HCT116 (cell line): ENCODE measurements at regions not wholly inside any gene's neighbourhood (a gene's known extent, or its start where the extent isn't known, plus 50 kb on each side); places are given as distances from the start of the nearest gene placed in this dataset.

ENCODE experiments used
- ATAC-seq: fragments of 200-7000 bp; cut with Tn5 transposase; 2 replicates; pipeline ENCODE4 v1.9.1; 2020; ENCODE audit warnings: mild to moderate bottlenecking, moderate library complexity
- BruUV-seq: library from RNA; stranded (reverse); fragments of 400-500 nt; replicated peaks from 2 replicates; lab custom pipeline; 2021; lab: Mats Ljungman, UMichigan
- CTCF ChIA-PET: fragments of 300-600 bp; sonication (Branson Sonifier 250); formaldehyde crosslinking; loops from one replicate; lab custom pipeline; 2021; ENCODE audit warnings: antibody characterized with exemption; lab: Charles Lee
- POLR2A ChIA-PET: fragments of 300-600, 350-600 bp; sonication (Branson Sonifier 250); formaldehyde crosslinking; loops from one replicate; lab custom pipeline; 2021; ENCODE audit warnings: antibody characterized with exemption; lab: Charles Lee
- RAD21 ChIA-PET, 2 experiments: fragments of 300-600 bp; sonication (Branson Sonifier 250); formaldehyde crosslinking; loops; one replicate each; lab custom pipeline; 2023; ENCODE audit warnings: low total read pairs in 2 of 2; ENCODE audit not compliant: uncharacterized antibody in 2 of 2, unreplicated experiment in 2 of 2, low non-redundant PET in 1 of 2; lab: Charles Lee
- DNase-seq: peaks from one replicate; pipeline ENCODE4 v3.0.0-alpha.2; 2010; ENCODE audit warnings: low read depth, low spot score
- H2AFZ ChIP-seq: fragments of 200-600 bp; shearing (Covaris generic), sonication (generic); 2 replicates; pipeline ENCODE4 v1.6.1; 2017; ENCODE audit warnings: low read depth, mixed run types, mixed read lengths, antibody characterized with exemption, low read length; ENCODE audit not compliant: poor library complexity, severe bottlenecking
- H3K27ac ChIP-seq: 2 replicates; pipeline ENCODE4 v1.5.1; 2012; ENCODE audit warnings: low read depth, low read length
- H3K27me3 ChIP-seq: fragments of 200-600 bp; sonication (generic); 2 replicates; pipeline ENCODE4 v1.6.1; 2016; ENCODE audit warnings: mixed run types, low read length, mixed read lengths; ENCODE audit not compliant: insufficient read depth
- H3K36me3 ChIP-seq, 2 experiments: fragments of 200-500 bp in 1 of 2; fragments of 200-600 bp in 1 of 2; sonication (Bioruptor generic) in 1 of 2; sonication (generic) in 1 of 2; 2 replicates each; pipeline versions ENCODE4 v1.5.1 to v1.6.1; 2014 to 2016; ENCODE audit warnings: low read length in 2 of 2, inconsistent platforms in 1 of 2, mixed read lengths in 1 of 2, mixed run types in 1 of 2; ENCODE audit not compliant: insufficient read depth in 2 of 2, control insufficient read depth in 1 of 2
- H3K4me1 ChIP-seq, 2 experiments: fragments of 200-600 bp in 1 of 2; sonication (generic) in 1 of 2; 2 replicates each; pipeline versions ENCODE4 v1.5.1 to v1.6.1; 2012 to 2017; ENCODE audit warnings: low read length in 2 of 2, inconsistent platforms in 1 of 2, mild to moderate bottlenecking in 1 of 2, mixed read lengths in 1 of 2, mixed run types in 1 of 2, moderate library complexity in 1 of 2; ENCODE audit not compliant: insufficient read depth in 2 of 2, control insufficient read depth in 1 of 2
- H3K4me2 ChIP-seq: fragments of 200-600 bp; sonication (generic); 2 replicates; pipeline ENCODE4 v1.6.1; 2017; ENCODE audit warnings: mixed run types, low read length, mixed read lengths
- H3K4me3 ChIP-seq, 2 experiments: fragments of 200-600 bp in 1 of 2; sonication (generic) in 1 of 2; replicated peaks in 1 of 2; 2 replicates each; pipeline ENCODE4 v1.5.1; 2011 to 2016; ENCODE audit warnings: low read length in 2 of 2, control low read depth in 1 of 2, low read depth in 1 of 2, mild to moderate bottlenecking in 1 of 2, mixed read lengths in 1 of 2, mixed run types in 1 of 2
- H3K79me2 ChIP-seq: fragments of 200-600 bp; sonication (generic); 2 replicates; pipeline ENCODE4 v1.6.1; 2017; ENCODE audit warnings: mild to moderate bottlenecking, mixed run types, low read length, moderate library complexity, mixed read lengths; ENCODE audit not compliant: insufficient read depth
- H3K9ac ChIP-seq: fragments of 200-600 bp; sonication (generic); 2 replicates; pipeline ENCODE4 v1.6.1; 2016; ENCODE audit warnings: low read length, mixed read lengths
- H3K9me2 ChIP-seq: fragments of 200-600 bp; sonication (generic), shearing (Covaris generic); 2 replicates; pipeline ENCODE4 v1.6.1; 2017; ENCODE audit warnings: mixed run types, mild to moderate bottlenecking, moderate library complexity; ENCODE audit not compliant: insufficient read depth
- H3K9me3 ChIP-seq, 2 experiments: fragments of 200-500 bp in 1 of 2; fragments of 200-600 bp in 1 of 2; sonication (Bioruptor generic) in 1 of 2; sonication (generic) in 1 of 2; 2 replicates each; pipeline ENCODE4 v1.6.1; 2014 to 2017; ENCODE audit warnings: low read length in 2 of 2, mixed read lengths in 2 of 2, inconsistent platforms in 1 of 2, low read depth in 1 of 2, mild to moderate bottlenecking in 1 of 2, mixed run types in 1 of 2, moderate library complexity in 1 of 2; ENCODE audit not compliant: control insufficient read depth in 1 of 2, insufficient read depth in 1 of 2
- H4K20me1 ChIP-seq: fragments of 200-600 bp; sonication (generic), shearing (Covaris generic); 2 replicates; pipeline ENCODE4 v1.6.1; 2017; ENCODE audit warnings: mixed run types, mild to moderate bottlenecking, moderate library complexity; ENCODE audit not compliant: insufficient read depth
- CBX3 ChIP-seq: IDR thresholded peaks from 2 replicates; pipeline ENCODE4 v1.6.1; 2012; ENCODE audit warnings: low read depth
- EGR1 ChIP-seq: IDR thresholded peaks from 2 replicates; pipeline ENCODE4 v1.6.1; 2012; ENCODE audit warnings: low read depth
- EZH2 ChIP-seq: fragments of 200-600 bp; sonication (generic); IDR thresholded peaks from 2 replicates; pipeline ENCODE4 v1.6.1; 2017; ENCODE audit warnings: antibody characterized with exemption, mixed run types
- POLR2AphosphoS5 ChIP-seq: IDR thresholded peaks from 2 replicates; pipeline ENCODE4 v1.6.1; 2011; ENCODE audit warnings: mild to moderate bottlenecking, low read depth, low read length, moderate library complexity
- SIN3A ChIP-seq: IDR thresholded peaks from 2 replicates; pipeline ENCODE4 v1.6.1; 2012; ENCODE audit warnings: low read depth
- SP1 ChIP-seq: IDR thresholded peaks from 2 replicates; pipeline ENCODE4 v1.6.1; 2012; ENCODE audit warnings: low read depth
- YY1 ChIP-seq: IDR thresholded peaks from 2 replicates; pipeline ENCODE4 v1.6.1; 2011; ENCODE audit warnings: low read length, low read depth, moderate library complexity, mild to moderate bottlenecking; ENCODE audit not compliant: insufficient replicate concordance; ENCODE audit errors: extremely low read depth
- ZFX ChIP-seq: fragments of 450-650 bp; IDR thresholded peaks from 2 replicates; pipeline ENCODE4 v1.6.1; 2017
- ZNF274 ChIP-seq: fragments of 200-500 bp; sonication (Bioruptor generic); IDR thresholded peaks from 2 replicates; pipeline ENCODE4 v1.6.1; 2014; ENCODE audit warnings: mild to moderate bottlenecking, low read depth, low read length, inconsistent platforms
- intact Hi-C: fragments of 100-400 bp; cut with micrococcal nuclease; formaldehyde crosslinking; loops from 2 replicates; pipeline ENCODE4 v1.10.0; 2022
- TF ChIP-seq, protein P1 (sequence below), 3 experiments: fragments of 200-600 bp in 1 of 3; sonication (generic) in 1 of 3; IDR thresholded peaks in 2 of 3; conservative IDR thresholded peaks in 1 of 3; 2 replicates each; pipeline ENCODE4 v1.5.1; 2012 to 2017; ENCODE audit warnings: low read depth in 2 of 3, low read length in 2 of 3, antibody characterized with exemption in 1 of 3, borderline replicate concordance in 1 of 3, control low read depth in 1 of 3, mild to moderate bottlenecking in 1 of 3, mixed read lengths in 1 of 3, mixed run types in 1 of 3, moderate library complexity in 1 of 3; ENCODE audit not compliant: insufficient read depth in 1 of 3
- TF ChIP-seq, protein P2 (sequence below): IDR thresholded peaks from 2 replicates; pipeline ENCODE4 v1.6.1; 2012
- TF ChIP-seq, protein P3 (sequence below): IDR thresholded peaks from 2 replicates; pipeline ENCODE4 v1.6.1; 2011; ENCODE audit warnings: mild to moderate bottlenecking, low read length, moderate library complexity; ENCODE audit not compliant: insufficient replicate concordance; ENCODE audit errors: extremely low read depth

DNA sequence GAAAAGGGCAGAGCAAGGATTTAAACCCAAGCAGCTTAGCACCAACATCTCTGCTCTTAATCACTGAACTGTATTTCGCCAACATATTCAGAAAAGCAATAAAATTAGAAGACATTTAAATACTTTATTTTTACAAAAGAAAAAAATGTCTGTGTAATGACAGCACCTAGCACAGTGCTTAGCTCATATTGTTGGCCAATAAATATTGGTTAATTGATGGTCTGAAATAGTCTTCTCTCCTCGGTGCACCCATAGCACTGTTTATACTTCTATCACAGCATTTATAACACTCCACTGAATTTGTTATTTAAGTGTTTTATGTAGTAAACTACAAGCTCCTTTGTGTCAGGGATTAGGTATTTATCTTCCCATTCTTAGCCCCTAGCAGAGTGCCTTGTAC lies 70.9 kb upstream of the PLPPR4 start (continued):
- TF ChIP-seq, protein P1, sequence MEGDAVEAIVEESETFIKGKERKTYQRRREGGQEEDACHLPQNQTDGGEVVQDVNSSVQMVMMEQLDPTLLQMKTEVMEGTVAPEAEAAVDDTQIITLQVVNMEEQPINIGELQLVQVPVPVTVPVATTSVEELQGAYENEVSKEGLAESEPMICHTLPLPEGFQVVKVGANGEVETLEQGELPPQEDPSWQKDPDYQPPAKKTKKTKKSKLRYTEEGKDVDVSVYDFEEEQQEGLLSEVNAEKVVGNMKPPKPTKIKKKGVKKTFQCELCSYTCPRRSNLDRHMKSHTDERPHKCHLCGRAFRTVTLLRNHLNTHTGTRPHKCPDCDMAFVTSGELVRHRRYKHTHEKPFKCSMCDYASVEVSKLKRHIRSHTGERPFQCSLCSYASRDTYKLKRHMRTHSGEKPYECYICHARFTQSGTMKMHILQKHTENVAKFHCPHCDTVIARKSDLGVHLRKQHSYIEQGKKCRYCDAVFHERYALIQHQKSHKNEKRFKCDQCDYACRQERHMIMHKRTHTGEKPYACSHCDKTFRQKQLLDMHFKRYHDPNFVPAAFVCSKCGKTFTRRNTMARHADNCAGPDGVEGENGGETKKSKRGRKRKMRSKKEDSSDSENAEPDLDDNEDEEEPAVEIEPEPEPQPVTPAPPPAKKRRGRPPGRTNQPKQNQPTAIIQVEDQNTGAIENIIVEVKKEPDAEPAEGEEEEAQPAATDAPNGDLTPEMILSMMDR (IDR thresholded peaks at IDR 0.05 in 2 of 3, conservative IDR thresholded peaks at IDR 0.05 in 1 of 3; ENCODE audit: borderline replicate concordance in 1 of 3, insufficient read depth in 1 of 3, low read depth in 2 of 3, low read length in 2 of 3) = no peak
- TF ChIP-seq, protein P2, sequence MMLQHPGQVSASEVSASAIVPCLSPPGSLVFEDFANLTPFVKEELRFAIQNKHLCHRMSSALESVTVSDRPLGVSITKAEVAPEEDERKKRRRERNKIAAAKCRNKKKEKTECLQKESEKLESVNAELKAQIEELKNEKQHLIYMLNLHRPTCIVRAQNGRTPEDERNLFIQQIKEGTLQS = no peak
- no peak for TF ChIP-seq ZFX

DNA sequence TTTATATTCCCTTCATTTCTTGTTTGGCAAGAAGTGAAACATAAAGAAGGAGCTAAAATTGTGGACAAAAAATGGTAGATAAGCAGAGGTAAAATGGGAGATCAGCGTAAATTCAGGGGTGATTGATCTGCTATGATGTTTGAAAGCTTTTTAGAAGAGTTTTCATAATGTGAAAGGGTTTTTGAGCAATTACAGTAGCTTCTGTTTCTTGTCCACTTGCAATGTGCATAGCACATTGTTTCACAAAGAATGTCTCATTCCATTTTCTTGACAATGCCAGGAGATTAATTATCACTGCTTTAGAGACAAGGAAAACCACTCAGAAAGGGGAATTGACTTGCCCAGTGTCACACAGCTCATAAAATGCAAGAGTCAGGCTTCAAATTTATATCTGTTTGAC lies 65.9 kb upstream of the PLPPR4 start:
- Histone ChIP-seq H3K79me2 (no peaks in the 10 kb centered on the region), H2AFZ (no peak overlapping the region), H3K9me3 (no peaks in the 10 kb centered on the region)
- CTCF ChIA-PET = interaction anchor here (0.7 kb wide), 1 partner anchor 18 kb away, joined by 4 read pairs; no protein-coding TSS in a partner anchor
- RAD21 ChIA-PET = interaction anchor here in 1 of 2 experiments (1.2 kb wide), 1 partner anchor 207 kb away, joined by 3 read pairs; no protein-coding TSS in a partner anchor
- no peak for ATAC-seq
- POLR2A ChIA-PET = no interaction called here
- TF ChIP-seq POLR2AphosphoS5 = no peak
- TF ChIP-seq, protein P1 (IDR thresholded peaks at IDR 0.05 in 2 of 3, conservative IDR thresholded peaks at IDR 0.05 in 1 of 3; ENCODE audit: borderline replicate concordance in 1 of 3, insufficient read depth in 1 of 3, low read depth in 2 of 3, low read length in 2 of 3) = no peak
- TF ChIP-seq, protein P3, sequence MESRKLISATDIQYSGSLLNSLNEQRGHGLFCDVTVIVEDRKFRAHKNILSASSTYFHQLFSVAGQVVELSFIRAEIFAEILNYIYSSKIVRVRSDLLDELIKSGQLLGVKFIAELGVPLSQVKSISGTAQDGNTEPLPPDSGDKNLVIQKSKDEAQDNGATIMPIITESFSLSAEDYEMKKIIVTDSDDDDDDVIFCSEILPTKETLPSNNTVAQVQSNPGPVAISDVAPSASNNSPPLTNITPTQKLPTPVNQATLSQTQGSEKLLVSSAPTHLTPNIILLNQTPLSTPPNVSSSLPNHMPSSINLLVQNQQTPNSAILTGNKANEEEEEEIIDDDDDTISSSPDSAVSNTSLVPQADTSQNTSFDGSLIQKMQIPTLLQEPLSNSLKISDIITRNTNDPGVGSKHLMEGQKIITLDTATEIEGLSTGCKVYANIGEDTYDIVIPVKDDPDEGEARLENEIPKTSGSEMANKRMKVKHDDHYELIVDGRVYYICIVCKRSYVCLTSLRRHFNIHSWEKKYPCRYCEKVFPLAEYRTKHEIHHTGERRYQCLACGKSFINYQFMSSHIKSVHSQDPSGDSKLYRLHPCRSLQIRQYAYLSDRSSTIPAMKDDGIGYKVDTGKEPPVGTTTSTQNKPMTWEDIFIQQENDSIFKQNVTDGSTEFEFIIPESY = no peak
- no peak for TF ChIP-seq EGR1
- TF ChIP-seq SP1 = no peak
- TF ChIP-seq ZNF274 = no peak
- TF ChIP-seq YY1 = no peak
- no peak for TF ChIP-seq CBX3
- TF ChIP-seq EZH2 = no peak
- no peak for TF ChIP-seq SIN3A
- TF ChIP-seq, all 23 proteins: peak for 0
- no peak overlapping the region for H3K9ac ChIP-seq
- H4K20me1 ChIP-seq = no peaks in the 10 kb centered on the region
- H3K9me2 ChIP-seq = no peaks in the 10 kb centered on the region
- no peaks in the 10 kb centered on the region for H3K36me3 ChIP-seq
- no TSS peak for BruUV-seq
- H3K27ac ChIP-seq = no peak overlapping the region
- DNase-seq = no peak
- H3K27me3 ChIP-seq = no peaks in the 10 kb centered on the region
- intact Hi-C loops = no loop called here
- no peaks in the 10 kb centered on the region for H3K4me1 ChIP-seq
- H3K4me2 ChIP-seq = no peak overlapping the region
- no peak overlapping the region for H3K4me3 ChIP-seq
